ENCODE measurements at regions not wholly inside any gene's neighbourhood (a gene's known extent, or its start where the extent isn't known, plus 50 kb on each side); places are given as distances from the start of the nearest gene placed in this dataset.

- TF ChIP-seq EZH2 (IDR thresholded peaks at IDR 0.05; ENCODE audit: insufficient read depth, low read length) (no peak), CTCF (IDR thresholded peaks at IDR 0.05; ENCODE audit: insufficient read depth, low read depth, low read length) (no peak)
Observed at GRCh38 chr13:29999492-30000369, 149.3 kb upstream of the UBL3 start.

All from astrocyte (in vitro differentiated cells and primary cell).